ENCODE measurements at regions not wholly inside any gene's neighbourhood (a gene's known extent, or its start where the extent isn't known, plus 50 kb on each side); places are given as distances from the start of the nearest gene placed in this dataset.

DNA sequence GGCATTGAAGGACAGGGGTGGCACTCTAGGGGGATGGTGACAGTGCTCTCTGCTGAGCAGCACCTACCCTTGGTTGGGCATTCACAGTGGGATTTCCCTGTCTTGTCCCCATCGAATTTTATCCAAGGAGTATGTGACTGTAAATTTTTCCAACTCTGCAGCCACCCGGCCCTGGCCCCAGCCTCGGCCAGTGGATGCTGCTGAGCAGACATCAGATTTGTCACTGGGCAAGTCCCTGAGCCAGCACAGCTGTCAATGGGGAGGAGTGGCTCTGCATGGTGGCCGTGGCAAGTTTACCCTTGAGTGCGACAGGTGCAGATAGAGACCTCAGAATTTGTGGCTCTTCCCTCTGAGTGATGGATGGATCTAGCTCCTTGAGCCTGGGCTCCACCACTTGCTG lies 240.2 kb upstream of the CSF3R start:
- in situ Hi-C loops (cut with HindIII; ENCODE audit: low sequenced_read_pairs), result no loop called here

DNA sequence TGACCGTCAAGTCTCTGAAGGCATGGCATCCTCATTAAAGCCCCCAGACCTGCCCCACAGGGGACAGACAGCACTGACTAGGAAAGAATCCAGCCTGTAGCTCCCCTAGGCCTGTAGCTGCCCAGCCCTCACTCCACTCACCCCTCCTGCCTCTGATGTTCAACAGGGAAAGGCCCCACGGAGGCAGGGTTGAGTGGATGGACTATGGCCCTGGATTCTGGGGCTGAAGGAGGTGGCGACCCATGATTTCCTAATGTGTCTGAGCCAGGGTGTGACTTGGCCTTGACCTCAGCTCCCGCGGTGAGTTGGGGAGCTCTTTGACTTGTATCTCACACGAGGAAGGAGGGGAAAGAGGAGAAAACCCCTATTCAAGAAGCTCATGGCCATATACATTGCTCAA lies 238.5 kb upstream of the CSF3R start:
- in situ Hi-C loops (cut with HindIII; ENCODE audit: low sequenced_read_pairs), result no loop called here

DNA sequence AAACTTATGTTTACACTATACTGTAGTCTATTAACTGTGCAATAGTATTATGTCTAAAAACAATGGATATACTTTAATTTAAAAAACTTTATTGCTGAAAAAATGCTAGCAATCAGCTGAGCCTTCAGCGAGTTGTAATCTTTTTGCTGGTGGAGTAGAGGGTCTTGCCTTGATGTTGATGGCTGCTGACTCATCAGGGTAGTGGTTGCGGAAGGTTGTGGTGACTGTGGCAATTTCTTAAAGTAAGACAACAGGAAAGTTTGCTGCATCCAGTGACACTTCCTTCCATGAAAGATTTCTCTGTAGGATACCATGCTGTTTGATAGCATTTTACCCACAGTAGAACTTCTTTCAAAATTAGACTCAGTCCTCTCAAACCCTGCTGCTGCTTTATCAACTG lies 234.7 kb upstream of the CSF3R start:
- in situ Hi-C loops (cut with HindIII; ENCODE audit: low sequenced_read_pairs), result no loop called here

DNA sequence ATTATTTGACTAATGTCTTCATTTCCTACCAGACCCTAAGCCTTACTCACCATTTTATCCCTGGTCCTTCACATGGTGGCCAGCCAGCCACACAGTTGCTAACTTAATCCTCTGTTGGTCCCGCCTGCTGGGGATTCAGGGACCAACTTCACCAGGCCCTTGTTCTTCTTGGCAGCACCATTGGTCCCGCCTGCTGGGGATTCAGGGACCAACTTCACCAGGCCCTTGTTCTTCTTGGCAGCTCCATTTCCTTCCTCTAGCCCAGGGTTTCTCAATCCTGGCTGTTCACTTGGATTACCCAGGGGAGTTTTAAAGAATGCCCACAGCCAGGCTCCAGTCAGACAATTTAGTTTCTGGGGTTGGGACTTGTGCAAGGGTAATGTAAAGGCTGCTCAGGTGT lies 233.1 kb upstream of the CSF3R start:
- in situ Hi-C loops (cut with HindIII; ENCODE audit: low sequenced_read_pairs), result no loop called here

DNA sequence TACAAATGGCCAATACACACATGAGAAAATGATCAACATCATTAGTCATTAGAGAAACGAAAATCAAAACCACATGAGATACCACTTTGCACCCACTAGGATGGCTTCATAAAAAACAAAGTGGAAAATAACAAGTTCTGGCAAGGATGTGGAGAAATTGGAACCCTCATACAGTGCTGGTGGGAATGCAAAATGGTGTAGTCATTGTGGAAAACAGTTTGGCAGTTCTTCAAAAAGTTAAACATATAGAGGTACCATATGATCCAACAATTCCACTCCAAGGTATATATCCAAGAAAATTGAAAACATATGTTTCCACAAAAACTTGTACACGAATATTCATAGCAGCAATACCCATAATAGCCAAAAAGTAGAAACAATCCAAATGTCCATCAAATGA lies 231.6 kb upstream of the CSF3R start:
- in situ Hi-C loops (cut with HindIII; ENCODE audit: low sequenced_read_pairs), result no loop called here

DNA sequence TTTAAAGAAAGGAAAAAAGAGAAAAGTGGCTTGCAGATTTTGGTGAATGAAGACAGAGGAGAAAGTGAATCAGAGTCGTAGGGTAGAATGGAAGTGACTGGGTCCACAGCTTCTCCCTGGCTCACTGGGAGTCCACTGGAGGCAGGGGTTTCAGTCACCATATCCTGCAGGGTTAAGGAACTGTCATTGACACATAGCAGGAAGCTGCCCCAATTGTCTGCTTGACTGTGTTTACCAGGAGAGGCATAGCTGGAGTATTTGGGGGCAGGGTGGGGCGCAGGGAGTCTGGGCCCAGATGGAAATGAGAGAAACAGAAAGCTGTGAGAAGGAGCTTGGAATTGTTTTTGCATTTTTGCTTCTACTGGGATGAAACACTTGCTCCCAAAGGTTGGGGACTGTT lies 228.8 kb upstream of the CSF3R start:
- in situ Hi-C loops (cut with HindIII; ENCODE audit: low sequenced_read_pairs), result no loop called here

DNA sequence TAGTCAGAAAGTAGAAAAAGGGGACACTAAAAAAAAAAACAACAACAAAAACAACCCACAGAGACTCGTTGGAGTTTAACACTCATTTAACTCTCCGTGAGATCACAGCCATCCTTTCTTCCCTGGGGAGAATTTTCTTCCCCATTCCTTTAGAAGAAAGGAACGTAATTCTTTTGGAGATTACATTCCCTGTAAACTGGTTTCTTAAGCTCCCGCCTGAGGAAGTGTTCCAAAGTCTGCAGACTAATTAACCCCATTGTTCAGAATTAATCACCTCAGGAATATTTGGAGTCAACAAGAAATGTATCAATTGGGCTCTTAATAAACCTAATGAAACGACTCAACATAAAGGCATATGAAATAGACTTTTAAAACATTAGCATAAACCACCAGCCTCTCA lies 228.2 kb upstream of the CSF3R start:
- in situ Hi-C loops (cut with HindIII; ENCODE audit: low sequenced_read_pairs), result no loop called here

DNA sequence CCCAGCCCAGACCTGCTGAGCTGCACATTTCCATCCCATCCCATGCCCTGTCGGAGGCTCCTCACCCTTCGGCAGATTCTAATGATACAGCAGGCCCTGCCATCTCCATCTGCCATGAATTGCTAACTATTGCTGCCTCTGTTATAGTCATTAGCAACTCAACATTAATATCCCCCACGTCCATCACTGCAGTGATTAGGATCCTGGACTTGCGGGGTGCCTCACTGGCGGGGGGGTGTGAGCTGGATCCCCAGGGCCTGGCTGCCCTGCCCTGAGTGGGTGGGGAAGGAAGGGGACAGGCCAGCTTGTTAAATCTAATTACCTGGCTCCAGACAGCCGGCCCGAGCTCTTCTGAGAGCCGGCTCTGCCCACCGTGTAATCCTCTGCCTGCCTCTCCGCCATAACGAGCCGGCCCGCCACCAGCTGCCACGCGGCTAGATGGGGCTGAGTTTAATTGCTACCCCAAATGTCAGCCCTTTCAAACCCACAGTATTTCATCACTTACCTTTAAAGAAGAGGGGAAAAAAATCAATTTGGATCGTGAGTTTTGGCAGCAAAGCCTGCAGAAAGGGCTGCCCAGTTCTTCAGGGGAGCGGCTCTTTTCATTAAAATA lies 227.3 kb upstream of the CSF3R start:
- in situ Hi-C loops (cut with HindIII; ENCODE audit: low sequenced_read_pairs), result no loop called here

DNA sequence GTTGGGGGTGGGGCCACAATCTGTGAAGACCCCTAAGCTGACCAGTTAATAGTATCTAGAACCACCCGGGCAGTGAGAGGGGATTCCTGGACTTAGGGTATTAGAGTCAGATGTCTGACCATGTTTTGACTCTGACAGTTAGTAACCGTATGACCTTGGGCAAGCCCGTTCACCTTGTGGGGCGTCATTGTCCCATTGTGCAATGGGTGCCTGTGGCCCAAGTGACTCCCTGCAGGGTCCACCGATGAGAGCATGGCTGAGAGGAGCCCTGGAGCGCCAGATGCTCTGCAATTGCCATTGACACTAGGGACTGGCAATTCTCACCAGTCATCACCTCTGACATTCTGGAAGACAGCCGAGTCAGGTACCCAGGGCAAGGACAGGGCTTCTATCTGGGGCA lies 225.9 kb upstream of the CSF3R start:
- in situ Hi-C loops (cut with HindIII; ENCODE audit: low sequenced_read_pairs), result no loop called here

DNA sequence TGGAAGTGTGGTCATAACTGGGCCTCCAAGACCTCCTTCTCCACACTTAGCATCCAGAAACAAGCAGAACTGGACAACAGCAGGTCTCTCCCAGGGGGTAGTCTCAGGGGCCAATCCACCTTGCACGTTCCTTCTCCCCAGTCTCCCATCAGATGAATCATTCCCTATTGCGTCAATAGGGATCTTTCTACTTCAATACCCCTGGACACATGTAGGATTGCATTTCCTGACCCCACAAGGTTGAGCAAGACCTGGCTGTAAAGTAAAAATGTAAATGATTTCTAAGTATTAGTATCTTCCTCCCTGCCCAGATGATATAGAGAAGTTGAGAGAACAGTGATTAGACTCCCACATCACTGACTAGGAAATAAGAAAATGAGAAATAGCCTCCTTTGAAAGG lies 224.5 kb upstream of the CSF3R start:
- in situ Hi-C loops (cut with HindIII; ENCODE audit: low sequenced_read_pairs), result no loop called here

DNA sequence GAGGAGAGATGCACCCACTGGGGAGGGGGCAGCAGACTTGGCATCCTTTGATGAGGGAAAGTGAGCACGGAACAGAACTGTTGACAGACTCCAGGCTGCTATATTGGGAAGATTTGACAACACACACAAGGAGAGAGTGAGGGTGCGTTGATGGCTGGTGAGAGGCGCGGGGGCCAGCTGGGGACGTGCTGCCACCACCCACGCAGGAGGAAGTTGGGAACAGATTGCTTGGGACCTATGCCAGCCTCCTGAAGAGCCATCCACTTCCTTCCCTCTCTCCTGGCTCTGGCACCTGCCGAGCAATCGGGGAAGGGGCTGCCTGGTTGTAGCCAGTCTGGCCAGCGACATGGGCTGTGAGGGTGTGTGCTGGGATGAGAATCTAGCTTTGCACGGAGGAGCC lies 223.7 kb upstream of the CSF3R start:
- in situ Hi-C loops (cut with HindIII; ENCODE audit: low sequenced_read_pairs), result no loop called here

DNA sequence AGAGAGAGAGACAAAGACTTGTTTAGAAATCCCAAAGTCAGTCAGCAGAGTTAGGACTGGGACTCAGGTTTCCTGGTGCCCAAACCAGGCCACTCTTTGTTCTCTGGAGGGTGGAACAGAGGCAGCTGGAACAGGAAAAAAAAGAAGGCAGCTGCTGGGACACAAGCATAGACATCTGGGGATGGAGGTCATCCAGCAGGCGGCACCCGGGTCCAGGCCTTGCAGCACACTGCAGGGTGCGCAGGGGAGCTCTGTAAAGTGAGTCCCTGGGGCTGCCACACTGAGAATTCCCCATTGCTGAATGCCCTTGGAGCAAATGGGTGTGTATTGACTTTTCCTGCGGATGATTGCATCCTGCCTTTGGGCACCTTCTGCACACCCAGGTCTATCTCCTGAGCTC lies 222.9 kb upstream of the CSF3R start:
- in situ Hi-C loops (cut with HindIII; ENCODE audit: low sequenced_read_pairs), result no loop called here

DNA sequence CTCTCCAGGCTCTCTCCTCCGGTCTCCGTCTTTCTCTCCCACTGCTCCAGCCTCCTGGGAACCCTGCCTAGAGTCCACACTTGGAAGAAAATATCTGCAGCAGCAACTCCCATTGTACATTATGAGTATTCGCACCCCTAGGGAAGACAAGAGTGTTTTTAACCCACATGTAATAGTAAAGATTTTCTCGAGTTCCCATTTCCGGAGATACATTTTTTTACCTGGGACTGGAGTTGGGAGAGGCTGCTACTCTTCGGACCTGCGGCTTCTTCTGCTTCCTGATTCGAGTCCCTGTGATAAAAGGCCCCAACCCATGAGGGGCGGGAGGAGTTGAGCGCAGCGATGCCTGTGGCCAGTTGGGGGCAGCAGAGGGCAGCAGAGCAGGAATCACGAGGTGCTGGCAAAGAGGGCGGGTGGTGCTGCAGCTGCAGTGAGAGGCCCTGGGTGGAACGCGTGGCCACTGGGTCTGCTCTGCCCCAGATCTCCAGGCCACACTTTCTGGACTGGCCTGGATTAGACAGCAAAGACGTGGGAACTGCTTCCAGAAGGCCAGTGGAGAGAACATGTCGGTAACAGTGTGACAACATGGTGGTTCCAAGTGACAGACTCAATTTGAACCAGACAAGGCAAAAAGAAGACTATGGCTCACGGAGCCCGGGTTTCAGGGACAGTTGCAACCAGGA lies 221.0 kb upstream of the CSF3R start:
- in situ Hi-C loops (cut with HindIII; ENCODE audit: low sequenced_read_pairs), result no loop called here

DNA sequence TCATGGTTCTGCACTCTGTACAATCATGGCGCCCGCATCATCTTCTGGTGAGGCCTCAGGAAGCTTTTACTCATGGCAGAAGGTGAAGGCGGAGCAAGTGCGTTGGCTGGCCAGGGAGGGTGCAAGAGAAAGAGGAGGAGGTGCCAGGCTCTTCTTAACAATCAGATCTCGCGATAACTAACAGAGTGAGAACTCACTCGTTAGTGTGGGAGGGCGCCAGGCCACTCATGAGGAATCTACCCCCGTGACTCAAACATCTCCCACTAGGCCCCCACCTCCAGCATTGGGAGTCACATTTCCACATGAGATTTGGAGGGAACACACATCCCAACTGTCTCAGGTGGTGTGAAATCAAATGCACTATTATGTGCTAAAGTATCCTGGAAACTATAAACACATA lies 220.2 kb upstream of the CSF3R start:
- in situ Hi-C loops (cut with HindIII; ENCODE audit: low sequenced_read_pairs), result no loop called here

DNA sequence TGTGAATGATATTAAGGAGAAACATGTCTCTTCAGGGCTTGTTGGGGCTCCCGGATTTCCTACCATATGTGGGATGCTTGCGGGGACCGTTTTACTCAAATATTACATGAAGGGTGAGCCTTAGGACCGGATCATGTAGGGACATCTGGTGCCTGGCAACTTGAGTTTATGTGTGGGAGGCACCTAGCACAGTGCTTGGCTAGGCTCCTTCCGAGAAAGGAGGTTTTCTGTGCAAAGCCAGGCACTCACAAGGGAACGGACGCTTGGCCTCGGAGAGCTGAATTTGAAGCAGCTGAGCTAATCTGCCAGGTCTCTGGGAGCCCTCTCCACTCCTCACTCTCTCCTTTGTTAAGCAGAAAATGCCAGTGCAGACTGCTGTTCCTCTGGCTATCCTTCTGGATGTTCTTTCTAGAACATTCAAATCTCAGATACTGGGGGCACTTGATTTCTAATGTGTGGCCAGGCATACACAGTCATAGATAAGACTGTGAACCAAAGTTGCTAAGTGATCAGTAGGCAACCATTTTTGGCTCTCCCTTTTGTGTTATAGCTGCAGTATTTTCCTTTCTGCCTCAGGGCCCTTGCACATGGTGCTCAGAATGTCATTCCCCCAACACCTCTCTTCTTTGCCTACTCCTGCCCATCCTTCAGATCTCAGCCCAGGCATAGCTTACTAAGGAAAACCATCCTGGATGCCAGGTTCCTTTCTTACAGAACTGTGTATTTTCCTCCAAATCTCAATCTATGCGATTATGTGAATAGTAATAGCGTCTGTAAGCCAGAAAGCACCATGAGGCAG lies 216.6 kb upstream of the CSF3R start:
- in situ Hi-C loops (cut with HindIII; ENCODE audit: low sequenced_read_pairs), result loop anchor here (5.0 kb wide), 2 partner anchors 53 to 303 kb away; no protein-coding TSS in a partner anchor

DNA sequence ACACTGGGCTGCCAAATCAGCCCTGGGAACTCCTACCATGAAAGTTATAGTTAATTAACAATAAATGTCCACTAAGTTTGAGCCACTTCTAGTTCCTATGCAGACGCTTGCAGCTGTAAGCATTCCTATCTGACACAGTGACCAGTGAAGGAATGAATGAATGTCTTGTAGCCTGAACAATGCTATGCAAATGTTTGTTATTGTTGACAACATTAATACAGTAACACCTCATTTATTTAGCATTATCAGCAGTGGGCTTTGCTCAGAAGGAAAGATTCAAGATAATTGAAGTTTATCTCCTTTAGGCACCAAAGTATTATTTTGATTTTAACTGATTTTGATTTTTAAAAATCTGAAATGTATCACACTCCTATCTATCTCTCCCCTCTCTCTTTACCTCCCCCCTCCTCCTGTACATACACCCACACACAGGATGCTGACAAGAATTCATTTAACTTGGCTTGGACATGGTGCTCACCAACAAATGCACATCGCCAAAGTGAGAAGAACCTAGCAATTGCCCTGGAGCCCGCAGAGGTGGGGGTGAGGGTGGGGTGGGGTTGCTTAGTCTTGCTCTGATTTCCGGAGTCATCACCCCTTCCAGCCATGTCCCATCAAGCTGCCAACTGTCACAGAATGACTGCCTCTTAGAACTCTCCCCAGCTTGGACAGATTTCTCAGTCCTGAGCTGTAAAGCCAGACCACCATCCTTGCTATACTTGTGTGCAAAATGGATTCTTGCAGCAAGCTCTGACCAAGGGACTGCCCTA lies 215.3 kb upstream of the CSF3R start:
- in situ Hi-C loops (cut with HindIII; ENCODE audit: low sequenced_read_pairs), result loop anchor here (5.0 kb wide), 2 partner anchors 54 to 304 kb away; no protein-coding TSS in a partner anchor

DNA sequence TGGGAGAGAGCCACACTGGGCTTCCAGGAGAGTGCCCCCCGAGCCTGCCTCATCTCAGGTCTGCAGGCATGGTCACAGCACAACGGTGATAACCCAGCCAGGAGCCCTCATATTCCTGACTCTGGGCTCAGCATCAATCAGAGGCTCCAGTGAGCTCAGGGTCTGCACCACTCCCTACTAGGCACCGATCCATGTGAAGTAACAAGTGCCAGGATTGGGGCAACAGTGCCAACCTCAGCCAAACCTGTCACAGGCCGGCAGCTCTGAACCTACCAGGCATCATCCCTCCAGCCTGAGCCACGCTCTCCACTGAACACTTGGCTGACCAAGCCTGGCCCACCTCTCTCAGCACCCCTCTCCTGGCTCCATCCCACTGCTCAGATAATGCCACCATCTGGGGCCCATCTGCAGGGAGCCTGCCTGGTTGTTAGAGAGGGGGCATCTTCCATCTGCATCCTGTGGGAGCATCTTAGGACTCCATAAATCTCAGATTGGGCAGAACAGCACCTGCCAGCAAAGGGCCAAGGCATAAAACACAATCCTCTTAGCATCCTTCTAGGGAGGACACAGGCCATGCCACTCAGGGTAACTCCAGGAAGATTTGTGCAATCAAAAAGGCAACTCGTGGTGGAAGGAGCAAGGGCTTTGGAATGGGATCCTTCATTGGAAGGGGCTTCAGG lies 213.7 kb upstream of the CSF3R start:
- in situ Hi-C loops (cut with HindIII; ENCODE audit: low sequenced_read_pairs), result loop anchor here (5.0 kb wide), 2 partner anchors 56 to 306 kb away; no protein-coding TSS in a partner anchor

DNA sequence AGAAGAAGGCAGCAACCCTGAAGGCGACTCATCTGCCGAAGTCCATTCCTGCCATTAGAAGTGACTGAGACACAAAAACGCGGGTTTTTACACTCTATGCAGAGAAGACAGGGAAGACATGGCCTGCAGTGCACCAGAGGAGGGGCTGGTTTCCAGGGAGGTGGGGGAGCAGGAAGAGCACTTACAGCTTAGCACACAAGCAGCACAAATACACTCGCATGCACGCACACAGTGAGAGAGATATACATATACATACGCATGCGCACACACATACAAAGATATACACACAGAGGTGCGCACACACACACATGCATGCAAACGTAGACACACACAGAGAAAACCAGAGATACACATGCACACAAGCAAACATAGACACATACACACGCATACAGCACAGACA lies 210.9 kb upstream of the CSF3R start:
- in situ Hi-C loops (cut with HindIII; ENCODE audit: low sequenced_read_pairs), result no loop called here

DNA sequence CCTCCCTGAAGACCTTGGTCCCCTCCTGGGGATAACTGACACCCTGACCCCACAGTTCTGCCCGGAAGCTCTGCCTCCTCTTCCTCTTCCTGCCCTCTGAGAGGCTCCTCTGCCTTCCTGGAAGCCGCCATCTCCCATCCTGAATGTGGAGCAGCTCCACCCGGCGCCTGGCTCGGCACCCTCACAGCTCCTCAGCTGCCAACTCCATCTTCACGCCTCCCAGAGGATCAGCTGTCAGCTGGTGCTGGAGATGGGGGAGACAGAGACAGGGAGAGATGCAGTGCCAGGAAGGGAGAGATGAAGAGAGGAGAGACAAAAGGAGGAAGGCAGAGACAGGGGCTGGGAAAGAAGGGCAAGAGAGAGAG lies 210.4 kb upstream of the CSF3R start:
- in situ Hi-C loops (cut with HindIII; ENCODE audit: low sequenced_read_pairs), result no loop called here

DNA sequence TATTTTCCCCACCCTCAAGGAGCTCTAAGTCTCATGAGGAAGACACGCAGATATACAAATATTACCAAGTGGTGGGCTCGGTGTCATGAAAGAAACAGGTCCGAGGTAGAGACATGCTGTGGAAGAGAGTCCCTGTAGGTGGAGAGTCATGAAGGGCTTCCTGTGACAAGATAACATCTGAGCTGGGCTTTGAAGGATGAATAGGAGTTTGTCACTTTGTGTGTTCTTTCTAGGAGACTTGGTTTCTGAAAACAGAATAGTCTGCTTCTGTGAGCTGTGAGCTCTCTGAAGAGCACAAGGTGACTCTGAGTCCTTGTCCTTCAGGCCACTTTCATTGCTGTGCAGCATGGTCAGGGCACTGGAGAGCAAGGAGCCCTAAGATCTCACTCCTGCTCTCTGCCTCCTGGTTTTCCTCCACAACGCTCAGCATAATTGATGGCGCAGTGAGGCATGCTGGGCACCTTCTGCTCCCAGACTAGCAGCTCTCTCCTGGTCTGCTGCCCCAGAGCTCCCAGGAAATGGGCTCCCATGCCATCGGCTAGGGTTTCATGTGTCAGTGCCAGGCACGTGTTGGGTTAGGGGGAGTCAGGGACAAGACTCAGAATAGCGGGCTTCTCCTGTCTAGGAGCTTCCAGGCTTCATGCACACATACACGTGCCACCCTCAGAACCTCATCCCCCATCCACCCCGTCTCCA lies 209.9 kb upstream of the CSF3R start:
- in situ Hi-C loops (cut with HindIII; ENCODE audit: low sequenced_read_pairs), result no loop called here

All from endothelial cell of hepatic sinusoid (primary cell).